ENCODE measurements at regions not wholly inside any gene's neighbourhood (a gene's known extent, or its start where the extent isn't known, plus 50 kb on each side); places are given as distances from the start of the nearest gene placed in this dataset.

DNA sequence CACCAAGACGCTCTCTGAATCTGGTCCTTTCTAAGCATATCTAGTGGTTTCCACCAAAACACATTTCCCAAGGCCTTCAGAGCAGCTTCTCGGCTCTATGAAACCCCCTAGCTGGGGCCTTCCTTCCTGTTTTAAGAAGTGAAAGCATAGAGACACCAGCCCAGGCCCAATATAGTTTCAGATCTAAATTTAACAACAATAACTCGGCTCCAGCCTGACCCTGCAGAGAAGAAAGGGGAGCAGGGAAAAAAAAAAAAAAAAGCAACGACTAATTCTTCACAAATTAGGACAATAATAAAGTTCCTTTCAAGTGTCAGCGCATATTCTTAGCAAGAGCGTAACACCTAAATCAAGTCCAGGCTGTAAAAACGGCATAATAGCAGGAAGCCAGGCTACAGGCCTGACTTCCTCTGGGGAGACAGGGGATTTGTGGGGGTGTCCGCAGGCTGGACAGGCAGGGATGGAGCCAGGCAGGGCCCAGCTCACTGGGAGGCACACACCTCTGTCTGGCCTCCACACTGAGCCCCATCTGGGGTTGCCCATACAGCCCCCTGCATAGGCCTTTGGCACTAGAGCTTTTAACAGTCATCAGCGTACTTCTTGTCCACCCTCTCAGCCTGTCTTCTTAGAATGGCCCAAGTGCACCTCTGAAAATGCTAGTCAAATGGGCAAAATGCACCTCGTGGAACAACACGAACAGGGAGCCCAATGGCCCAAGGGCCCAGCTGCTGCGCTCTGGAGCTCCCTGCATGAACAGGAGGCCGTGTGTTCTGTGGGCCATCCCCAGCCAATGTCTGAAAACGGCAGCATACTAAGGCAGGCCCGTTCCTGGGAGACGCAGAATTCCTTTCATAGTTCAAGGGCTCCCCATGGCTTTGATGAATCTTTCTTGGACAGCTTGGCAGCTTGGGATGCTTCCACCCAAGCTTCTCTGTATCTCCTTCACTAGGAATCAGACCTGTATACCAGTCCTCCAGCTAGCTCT lies 772.9 kb downstream of the MED13L start:
- Histone ChIP-seq H3K27ac (no peak overlapping the region), H3K4me1 (ENCODE audit: insufficient read depth) (no peaks in the 10 kb centered on the region), H3K9me3 (ENCODE audit: low read depth) (no peaks in the 10 kb centered on the region), H3K9me2 (replicated peaks; ENCODE audit: insufficient read depth) (no peaks in the 10 kb centered on the region), H3K4me2 (no peak overlapping the region), H3K27me3 (no peaks in the 10 kb centered on the region), H4K20me1 (ENCODE audit: insufficient read depth, poor library complexity, severe bottlenecking) (no peaks in the 10 kb centered on the region), H3K79me2 (no peaks in the 10 kb centered on the region), H2AFZ (no peak overlapping the region), H3K36me3 (replicated peaks; ENCODE audit: insufficient read depth, low read depth) (no peaks in the 10 kb centered on the region), H3K4me3 (no peak overlapping the region)
- TF ChIP-seq EZH2 (IDR thresholded peaks at IDR 0.05; ENCODE audit: borderline replicate concordance) (no peak), EZH2phosphoT487 (IDR thresholded peaks at IDR 0.05; ENCODE audit: low read depth, severe bottlenecking, unreplicated experiment) (no peak)
- TF ChIP-seq, protein P1, sequence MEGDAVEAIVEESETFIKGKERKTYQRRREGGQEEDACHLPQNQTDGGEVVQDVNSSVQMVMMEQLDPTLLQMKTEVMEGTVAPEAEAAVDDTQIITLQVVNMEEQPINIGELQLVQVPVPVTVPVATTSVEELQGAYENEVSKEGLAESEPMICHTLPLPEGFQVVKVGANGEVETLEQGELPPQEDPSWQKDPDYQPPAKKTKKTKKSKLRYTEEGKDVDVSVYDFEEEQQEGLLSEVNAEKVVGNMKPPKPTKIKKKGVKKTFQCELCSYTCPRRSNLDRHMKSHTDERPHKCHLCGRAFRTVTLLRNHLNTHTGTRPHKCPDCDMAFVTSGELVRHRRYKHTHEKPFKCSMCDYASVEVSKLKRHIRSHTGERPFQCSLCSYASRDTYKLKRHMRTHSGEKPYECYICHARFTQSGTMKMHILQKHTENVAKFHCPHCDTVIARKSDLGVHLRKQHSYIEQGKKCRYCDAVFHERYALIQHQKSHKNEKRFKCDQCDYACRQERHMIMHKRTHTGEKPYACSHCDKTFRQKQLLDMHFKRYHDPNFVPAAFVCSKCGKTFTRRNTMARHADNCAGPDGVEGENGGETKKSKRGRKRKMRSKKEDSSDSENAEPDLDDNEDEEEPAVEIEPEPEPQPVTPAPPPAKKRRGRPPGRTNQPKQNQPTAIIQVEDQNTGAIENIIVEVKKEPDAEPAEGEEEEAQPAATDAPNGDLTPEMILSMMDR (IDR thresholded peaks at IDR 0.05; ENCODE audit: poor library complexity): no peak
- WGBS (ENCODE audit: low lambda C conversion rate, missing lambda C conversion rate): 70% methylated on average over 16 of the region's 16 CpGs
- DNase-seq (ENCODE audit: low spot score): no peak

DNA sequence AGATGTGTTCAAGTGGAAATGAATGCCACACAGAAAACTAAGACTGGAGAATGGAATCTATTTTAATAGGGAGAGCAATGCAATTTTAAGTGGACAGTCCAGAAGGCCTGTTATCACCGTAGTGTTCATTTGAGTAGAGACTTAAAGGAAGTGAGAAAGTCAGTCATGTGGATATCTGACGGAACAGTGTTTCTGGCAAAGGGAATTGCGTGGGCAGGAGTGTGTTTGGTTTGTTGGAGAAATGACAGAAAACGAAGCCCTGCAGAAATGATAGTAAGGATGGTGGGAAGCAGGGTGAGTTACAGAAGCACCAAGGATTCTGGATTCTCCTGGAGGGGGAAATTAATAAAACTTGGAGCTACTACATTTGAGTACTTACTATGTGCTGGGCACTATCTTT lies 776.6 kb downstream of the MED13L start:
- no peaks in the 10 kb centered on the region for H3K79me2 ChIP-seq
- H3K9me3 ChIP-seq (ENCODE audit: low read depth): no peaks in the 10 kb centered on the region
- no peak for TF ChIP-seq EZH2phosphoT487 (IDR thresholded peaks at IDR 0.05; ENCODE audit: low read depth, severe bottlenecking, unreplicated experiment)
- TF ChIP-seq, protein P1 (IDR thresholded peaks at IDR 0.05; ENCODE audit: poor library complexity): no peak
- TF ChIP-seq EZH2 (IDR thresholded peaks at IDR 0.05; ENCODE audit: borderline replicate concordance): no peak
- WGBS (ENCODE audit: low lambda C conversion rate, missing lambda C conversion rate): 80% methylated on average over 4 of the region's 4 CpGs
- H3K4me3 ChIP-seq: no peak overlapping the region
- H3K4me1 ChIP-seq (ENCODE audit: insufficient read depth): no peaks in the 10 kb centered on the region
- H4K20me1 ChIP-seq (ENCODE audit: insufficient read depth, poor library complexity, severe bottlenecking): no peaks in the 10 kb centered on the region
- no peak overlapping the region for H2AFZ ChIP-seq
- no peak for DNase-seq (ENCODE audit: low spot score)
- H3K9me2 ChIP-seq (replicated peaks; ENCODE audit: insufficient read depth): no peaks in the 10 kb centered on the region
- no peaks in the 10 kb centered on the region for H3K27me3 ChIP-seq
- H3K4me2 ChIP-seq: no peak overlapping the region
- H3K36me3 ChIP-seq (replicated peaks; ENCODE audit: insufficient read depth, low read depth): no peaks in the 10 kb centered on the region
- H3K27ac ChIP-seq: no peak overlapping the region

DNA sequence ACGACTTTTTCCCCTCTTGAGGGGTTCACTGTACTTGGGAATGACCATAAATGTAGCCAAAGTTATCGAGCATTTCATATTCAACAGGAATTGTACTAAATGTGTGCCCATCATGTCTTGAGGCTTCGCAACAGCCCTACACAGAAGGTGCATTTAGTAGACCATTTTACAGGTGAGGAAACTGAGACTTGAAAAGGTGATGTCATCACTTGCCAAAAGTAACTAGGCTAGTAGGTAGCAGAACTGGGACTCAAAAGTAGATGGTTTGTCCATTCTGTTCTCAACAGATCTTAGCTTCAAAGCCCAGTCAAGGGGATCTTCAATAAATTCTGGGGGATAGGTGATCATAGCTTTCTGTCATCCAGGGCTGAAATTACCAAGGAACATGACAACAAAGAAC lies 782.2 kb downstream of the MED13L start:
- Histone ChIP-seq H3K27ac (no peak overlapping the region), H3K9me3 (ENCODE audit: low read depth) (no peaks in the 10 kb centered on the region)

More for the DNA sequence above, 782.2 kb downstream of the MED13L start:
- Histone ChIP-seq H3K4me3 (no peak overlapping the region), H3K4me2 (no peak overlapping the region), H4K20me1 (ENCODE audit: insufficient read depth, poor library complexity, severe bottlenecking) (no peaks in the 10 kb centered on the region), H2AFZ (no peak overlapping the region), H3K4me1 (ENCODE audit: insufficient read depth) (no peaks in the 10 kb centered on the region), H3K27me3 (no peaks in the 10 kb centered on the region), H3K36me3 (replicated peaks; ENCODE audit: insufficient read depth, low read depth) (no peaks in the 10 kb centered on the region), H3K9me2 (replicated peaks; ENCODE audit: insufficient read depth) (no peaks in the 10 kb centered on the region), H3K79me2 (no peaks in the 10 kb centered on the region)
- 92% methylated on average over 3 of the region's 3 CpGs for WGBS (ENCODE audit: low lambda C conversion rate, missing lambda C conversion rate)
- no peak for DNase-seq (ENCODE audit: low spot score)
- TF ChIP-seq EZH2phosphoT487 (IDR thresholded peaks at IDR 0.05; ENCODE audit: low read depth, severe bottlenecking, unreplicated experiment) (no peak), EZH2 (IDR thresholded peaks at IDR 0.05; ENCODE audit: borderline replicate concordance) (no peak)
- TF ChIP-seq, protein P1 (IDR thresholded peaks at IDR 0.05; ENCODE audit: poor library complexity): no peak

All from hepatocyte (in vitro differentiated cells).